H9 (cell line): ENCODE measurements at regions not wholly inside any gene's neighbourhood (a gene's known extent, or its start where the extent isn't known, plus 50 kb on each side); places are given as distances from the start of the nearest gene placed in this dataset.

Experiments
- DNase-seq: peaks from one replicate; pipeline ENCODE4 v3.0.0-alpha.2; 2017
- H2AFZ ChIP-seq: one replicate; pipeline ENCODE4 v1.6.1; 2013; ENCODE audit warnings: mild to moderate bottlenecking, low read length, control low read depth, moderate library complexity
- H2AK5ac ChIP-seq: 2 replicates; pipeline ENCODE4 v1.6.1; 2013; ENCODE audit warnings: low read length, control low read depth, mixed read lengths; ENCODE audit not compliant: insufficient read length
- H2BK120ac ChIP-seq: one replicate; pipeline ENCODE4 v1.6.1; 2013; ENCODE audit warnings: low read depth, mild to moderate bottlenecking, low read length, control low read depth, inconsistent platforms; ENCODE audit not compliant: poor library complexity, severe bottlenecking
- H2BK12ac ChIP-seq: 2 replicates; pipeline ENCODE4 v1.6.1; 2013; ENCODE audit warnings: low read length, control low read depth, mixed read lengths, low read depth; ENCODE audit not compliant: insufficient read length
- H2BK15ac ChIP-seq: 2 replicates; pipeline ENCODE4 v1.6.1; 2013; ENCODE audit warnings: low read depth, low read length, control low read depth
- H2BK20ac ChIP-seq: one replicate; pipeline ENCODE4 v1.6.1; 2013; ENCODE audit warnings: low read depth, mild to moderate bottlenecking, low read length, control low read depth, inconsistent platforms; ENCODE audit not compliant: poor library complexity, severe bottlenecking
- H2BK5ac ChIP-seq: 2 replicates; pipeline ENCODE4 v1.6.1; 2013; ENCODE audit warnings: low read length, control low read depth, mixed read lengths; ENCODE audit not compliant: insufficient read length
- H3K14ac ChIP-seq: 2 replicates; pipeline ENCODE4 v1.6.1; 2013; ENCODE audit warnings: low read length, control low read depth; ENCODE audit not compliant: insufficient read depth
- H3K18ac ChIP-seq: 2 replicates; pipeline ENCODE4 v1.6.1; 2013; ENCODE audit warnings: low read depth, mild to moderate bottlenecking, mixed read lengths, low read length, control low read depth; ENCODE audit not compliant: insufficient read length
- H3K23ac ChIP-seq: 2 replicates; pipeline ENCODE4 v1.6.1; 2013; ENCODE audit warnings: low read length, control low read depth, mixed read lengths, low read depth; ENCODE audit not compliant: insufficient read length
- H3K23me2 ChIP-seq: 2 replicates; pipeline ENCODE4 v1.6.1; 2013; ENCODE audit warnings: low read depth, mild to moderate bottlenecking, mixed read lengths, low read length, control low read depth; ENCODE audit not compliant: insufficient read length, poor library complexity, severe bottlenecking
- H3K27ac ChIP-seq: 2 replicates; pipeline ENCODE4 v1.5.1; 2013; ENCODE audit warnings: low read length, control low read depth, mixed read lengths, low read depth; ENCODE audit not compliant: insufficient read length
- H3K27me3 ChIP-seq: 2 replicates; pipeline ENCODE4 v1.6.1; 2013; ENCODE audit warnings: low read length, control low read depth, inconsistent platforms; ENCODE audit not compliant: insufficient read depth
- H3K4ac ChIP-seq: 2 replicates; pipeline ENCODE4 v1.6.1; 2013; ENCODE audit warnings: low read depth, mild to moderate bottlenecking, control low read depth, inconsistent platforms, low read length, moderate library complexity
- H3K4me1 ChIP-seq: 2 replicates; pipeline ENCODE4 v1.6.1; 2013; ENCODE audit warnings: low read length, control low read depth, inconsistent platforms; ENCODE audit not compliant: insufficient read depth
- H3K4me2 ChIP-seq: 2 replicates; pipeline ENCODE4 v1.6.1; 2013; ENCODE audit warnings: low read length, control low read depth, mixed read lengths; ENCODE audit not compliant: insufficient read length, insufficient read depth
- H3K56ac ChIP-seq: 2 replicates; pipeline ENCODE4 v1.6.1; 2013; ENCODE audit warnings: low read depth, mild to moderate bottlenecking, mixed read lengths, low read length, control low read depth; ENCODE audit not compliant: insufficient read length
- H3K79me1 ChIP-seq: 2 replicates; pipeline ENCODE4 v1.6.1; 2013; ENCODE audit warnings: low read depth, mild to moderate bottlenecking, moderate library complexity, low read length, control low read depth, inconsistent platforms; ENCODE audit not compliant: insufficient read depth, poor library complexity, severe bottlenecking
- H3K79me2 ChIP-seq: 2 replicates; pipeline ENCODE4 v1.6.1; 2013; ENCODE audit warnings: low read length, control low read depth, inconsistent platforms; ENCODE audit not compliant: insufficient read depth
- H3K9ac ChIP-seq: 2 replicates; pipeline ENCODE4 v1.6.1; 2013; ENCODE audit warnings: low read length, control low read depth, mixed read lengths; ENCODE audit not compliant: insufficient read length; ENCODE audit errors: extremely low read depth
- H3K9me3 ChIP-seq: one replicate; pipeline ENCODE4 v1.6.1; 2013; ENCODE audit warnings: low read depth, low read length, inconsistent platforms; ENCODE audit not compliant: control insufficient read depth
- H3T11ph ChIP-seq: one replicate; pipeline ENCODE4 v1.6.1; 2013; ENCODE audit warnings: mild to moderate bottlenecking, low read length, control low read depth, inconsistent platforms
- H4K20me1 ChIP-seq: one replicate; pipeline ENCODE4 v1.6.1; 2013; ENCODE audit not compliant: control insufficient read depth, insufficient read length, insufficient read depth
- H4K5ac ChIP-seq: 2 replicates; pipeline ENCODE4 v1.6.1; 2013; ENCODE audit warnings: low read depth, mild to moderate bottlenecking, mixed read lengths, low read length, control low read depth; ENCODE audit not compliant: insufficient read length
- H4K8ac ChIP-seq: replicated peaks from 2 replicates; pipeline ENCODE4 v1.6.1; 2013; ENCODE audit warnings: low read length, control low read depth, mixed read lengths, low read depth; ENCODE audit not compliant: insufficient read length
- H4K91ac ChIP-seq: 2 replicates; pipeline ENCODE4 v1.6.1; 2013; ENCODE audit warnings: low read depth, mild to moderate bottlenecking, moderate library complexity, mixed read lengths, low read length, control low read depth; ENCODE audit not compliant: insufficient read length
- H3K27ac Mint-ChIP-seq, 3 experiments: 2 replicates in 2 of 3; 3 replicates in 1 of 3; pipeline ENCODE4 v1.8.0; 2020 to 2021; ENCODE audit warnings: mixed read lengths in 3 of 3, mild to moderate bottlenecking in 1 of 3, moderate library complexity in 1 of 3
- H3K27me3 Mint-ChIP-seq: 2 replicates; pipeline ENCODE4 v1.8.0; 2021; ENCODE audit warnings: low read depth, mild to moderate bottlenecking, moderate library complexity, mixed read lengths
- H3K36me3 Mint-ChIP-seq, 3 experiments: 2 replicates in 2 of 3; 3 replicates in 1 of 3; pipeline ENCODE4 v1.8.0; 2020 to 2021; ENCODE audit warnings: low read depth in 3 of 3, mixed read lengths in 3 of 3; ENCODE audit not compliant: insufficient read depth in 1 of 3
- H3K4me1 Mint-ChIP-seq, 2 experiments: 2 replicates each; pipeline ENCODE4 v1.8.0; 2020; ENCODE audit warnings: mixed read lengths in 2 of 2
- H3K4me3 Mint-ChIP-seq, 2 experiments: 2 replicates in 1 of 2; 3 replicates in 1 of 2; pipeline ENCODE4 v1.8.0; 2020 to 2021; ENCODE audit warnings: mild to moderate bottlenecking in 2 of 2, mixed read lengths in 2 of 2, moderate library complexity in 1 of 2
- H3K9me3 Mint-ChIP-seq, 2 experiments: 2 replicates in 1 of 2; 3 replicates in 1 of 2; pipeline ENCODE4 v1.8.0; 2020; ENCODE audit warnings: mild to moderate bottlenecking in 2 of 2, mixed read lengths in 2 of 2, moderate library complexity in 1 of 2
- WGBS: extraction: QIAGEN DNeasy Blood & Tissue Kit; methylation state at CpG from one replicate; pipeline ENCODE4 v1.1.7; 2013; ENCODE audit warnings: missing lambda C conversion rate, low lambda C conversion rate, mixed read lengths; ENCODE audit not compliant: insufficient read length; ENCODE audit errors: extremely low coverage; 5-methylcytosine and 5-hydroxymethylcytosine counted together
- TF ChIP-seq, protein P1 (sequence below): fragments of 200-600 bp; sonication (generic); conservative IDR thresholded peaks from 3 replicates; pipeline ENCODE4 v1.8.0; 2021; ENCODE audit warnings: antibody characterized with exemption, mild to moderate bottlenecking

DNA sequence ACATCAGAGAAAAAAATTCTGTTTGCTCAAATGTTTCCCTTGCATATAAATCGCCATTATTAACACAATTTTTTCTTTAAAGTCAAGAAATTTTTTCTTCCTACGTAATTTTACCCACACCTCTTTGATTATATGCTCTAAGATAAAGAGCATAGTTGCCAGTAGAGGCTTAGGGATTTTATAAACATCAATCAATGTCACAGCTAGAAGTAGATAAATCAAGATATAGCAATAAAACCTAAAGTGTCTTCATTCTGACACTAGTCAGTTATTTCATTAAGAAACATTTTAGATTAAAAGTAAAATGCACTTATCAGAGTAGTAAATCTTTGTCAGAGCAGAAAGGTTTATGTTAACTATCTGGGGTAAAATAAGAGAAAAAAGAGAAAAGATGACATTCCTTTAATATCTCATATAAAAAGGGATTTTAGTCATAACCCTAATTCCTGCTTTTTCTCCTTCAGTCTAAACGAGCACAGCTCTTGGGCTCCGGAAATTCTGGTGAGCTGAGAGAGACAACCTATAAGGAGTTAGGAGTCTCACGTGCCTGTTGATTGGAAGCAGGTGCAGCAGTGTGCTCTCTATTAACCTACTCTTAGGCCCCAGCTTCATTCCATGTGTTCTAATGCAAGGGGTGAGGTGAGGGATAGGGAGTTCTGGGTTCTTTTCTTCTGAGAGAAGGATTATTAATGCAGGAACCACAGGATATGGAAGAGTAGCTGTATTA, 172.4 kb upstream of the GULP1 start:
- H3K4me2 ChIP-seq = no peak overlapping the region
- H2BK120ac ChIP-seq = no peak overlapping the region
- no peak overlapping the region for H3K27ac Mint-ChIP-seq

More for the DNA sequence above, 172.4 kb upstream of the GULP1 start:
- Histone ChIP-seq H3K9me3 (no peaks in the 10 kb centered on the region), H2BK12ac (no peak overlapping the region), H3K79me1 (no peaks in the 10 kb centered on the region), H2BK20ac (no peak overlapping the region), H3K23ac (no peak overlapping the region), H3K56ac (no peak overlapping the region), H3T11ph (no peak overlapping the region), H3K4ac (no peak overlapping the region), H4K5ac (no peak overlapping the region), H2BK5ac (no peak overlapping the region), H3K9ac (no peak overlapping the region), H3K79me2 (no peaks in the 10 kb centered on the region), H2AFZ (no peak overlapping the region), H4K20me1 (no peaks in the 10 kb centered on the region), H4K91ac (no peak overlapping the region), H3K27me3 (no peaks in the 10 kb centered on the region), H4K8ac (no peak overlapping the region), H2AK5ac (no peak overlapping the region), H2BK15ac (no peak overlapping the region), H3K14ac (no peak overlapping the region), H3K27ac (no peak overlapping the region), H3K23me2 (no peaks in the 10 kb centered on the region), H3K4me1 (no peaks in the 10 kb centered on the region), H3K18ac (no peak overlapping the region)
- no peaks in the 10 kb centered on the region for H3K4me1 Mint-ChIP-seq
- peaks cover 0 to 9% (median 2%) of the 10 kb centered on the region in 3 experiments; a peak in 3 of 7 replicates for H3K36me3 Mint-ChIP-seq
- TF ChIP-seq, protein P1, sequence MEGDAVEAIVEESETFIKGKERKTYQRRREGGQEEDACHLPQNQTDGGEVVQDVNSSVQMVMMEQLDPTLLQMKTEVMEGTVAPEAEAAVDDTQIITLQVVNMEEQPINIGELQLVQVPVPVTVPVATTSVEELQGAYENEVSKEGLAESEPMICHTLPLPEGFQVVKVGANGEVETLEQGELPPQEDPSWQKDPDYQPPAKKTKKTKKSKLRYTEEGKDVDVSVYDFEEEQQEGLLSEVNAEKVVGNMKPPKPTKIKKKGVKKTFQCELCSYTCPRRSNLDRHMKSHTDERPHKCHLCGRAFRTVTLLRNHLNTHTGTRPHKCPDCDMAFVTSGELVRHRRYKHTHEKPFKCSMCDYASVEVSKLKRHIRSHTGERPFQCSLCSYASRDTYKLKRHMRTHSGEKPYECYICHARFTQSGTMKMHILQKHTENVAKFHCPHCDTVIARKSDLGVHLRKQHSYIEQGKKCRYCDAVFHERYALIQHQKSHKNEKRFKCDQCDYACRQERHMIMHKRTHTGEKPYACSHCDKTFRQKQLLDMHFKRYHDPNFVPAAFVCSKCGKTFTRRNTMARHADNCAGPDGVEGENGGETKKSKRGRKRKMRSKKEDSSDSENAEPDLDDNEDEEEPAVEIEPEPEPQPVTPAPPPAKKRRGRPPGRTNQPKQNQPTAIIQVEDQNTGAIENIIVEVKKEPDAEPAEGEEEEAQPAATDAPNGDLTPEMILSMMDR = no peak
- peaks cover 0 to 3% of the 10 kb centered on the region in 2 experiments; a peak in 2 of 5 replicates for H3K9me3 Mint-ChIP-seq
- H3K4me3 Mint-ChIP-seq = no peak overlapping the region
- WGBS = 100% methylated on average over 2 of the region's 5 CpGs
- no peak for DNase-seq
- H3K27me3 Mint-ChIP-seq = no peaks in the 10 kb centered on the region
